MM.1S (cell line): ENCODE measurements at regions not wholly inside any gene's neighbourhood (a gene's known extent, or its start where the extent isn't known, plus 50 kb on each side); places are given as distances from the start of the nearest gene placed in this dataset.

Source experiments
- EZH2phosphoT487 ChIP-seq: fragments of 300-600 bp; sonication (generic); IDR thresholded peaks from 2 replicates; pipeline ENCODE4 v1.6.1; 2018; ENCODE audit warnings: antibody characterized with exemption, low read length
- TF ChIP-seq, protein P1 (sequence below): fragments of 300-600 bp; sonication (generic); IDR thresholded peaks from 2 replicates; pipeline ENCODE4 v1.5.1; 2016; ENCODE audit warnings: antibody characterized with exemption, low read length, mixed read lengths

DNA sequence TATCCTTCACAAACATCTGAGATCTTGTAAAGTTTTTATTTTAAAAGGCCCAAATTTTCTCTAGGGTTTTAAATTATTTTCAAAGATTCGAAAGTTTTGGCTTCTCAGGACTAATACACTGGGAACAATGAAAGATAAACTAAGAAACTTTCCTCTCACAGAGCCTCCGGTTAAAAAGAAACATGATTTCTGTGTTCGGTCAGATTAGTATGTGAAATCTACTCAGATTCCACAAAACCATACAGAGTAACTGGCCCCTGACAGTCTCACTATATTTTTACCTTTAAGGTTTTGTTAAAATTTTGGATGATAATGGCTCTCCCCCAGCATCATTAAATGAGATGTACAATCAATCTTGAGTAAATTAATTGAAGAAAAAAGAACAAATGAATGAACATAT is 471.0 kb downstream of the COL12A1 start:
- TF ChIP-seq, protein P1, sequence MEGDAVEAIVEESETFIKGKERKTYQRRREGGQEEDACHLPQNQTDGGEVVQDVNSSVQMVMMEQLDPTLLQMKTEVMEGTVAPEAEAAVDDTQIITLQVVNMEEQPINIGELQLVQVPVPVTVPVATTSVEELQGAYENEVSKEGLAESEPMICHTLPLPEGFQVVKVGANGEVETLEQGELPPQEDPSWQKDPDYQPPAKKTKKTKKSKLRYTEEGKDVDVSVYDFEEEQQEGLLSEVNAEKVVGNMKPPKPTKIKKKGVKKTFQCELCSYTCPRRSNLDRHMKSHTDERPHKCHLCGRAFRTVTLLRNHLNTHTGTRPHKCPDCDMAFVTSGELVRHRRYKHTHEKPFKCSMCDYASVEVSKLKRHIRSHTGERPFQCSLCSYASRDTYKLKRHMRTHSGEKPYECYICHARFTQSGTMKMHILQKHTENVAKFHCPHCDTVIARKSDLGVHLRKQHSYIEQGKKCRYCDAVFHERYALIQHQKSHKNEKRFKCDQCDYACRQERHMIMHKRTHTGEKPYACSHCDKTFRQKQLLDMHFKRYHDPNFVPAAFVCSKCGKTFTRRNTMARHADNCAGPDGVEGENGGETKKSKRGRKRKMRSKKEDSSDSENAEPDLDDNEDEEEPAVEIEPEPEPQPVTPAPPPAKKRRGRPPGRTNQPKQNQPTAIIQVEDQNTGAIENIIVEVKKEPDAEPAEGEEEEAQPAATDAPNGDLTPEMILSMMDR: no peak
- TF ChIP-seq EZH2phosphoT487: no peak
